HEK293 (cell line): ENCODE measurements at regions not wholly inside any gene's neighbourhood (a gene's known extent, or its start where the extent isn't known, plus 50 kb on each side); places are given as distances from the start of the nearest gene placed in this dataset.

Source experiments
- CTCF ChIA-PET: fragments of 350-600 bp; formaldehyde crosslinking; extraction: SDS; loops from one replicate; lab custom pipeline; 2021; ENCODE audit warnings: antibody characterized with exemption; lab: Yijun Ruan, JAX
- POLR2A ChIA-PET: fragments of 300-600 bp; formaldehyde crosslinking; extraction: SDS; loops from one replicate; lab custom pipeline; 2020; ENCODE audit warnings: antibody characterized with exemption, inconsistent platforms; lab: Yijun Ruan, JAX
- H3K27ac ChIP-seq: fragments of 200-500 bp; sonication (Bioruptor generic); 2 replicates; pipeline ENCODE4 v1.5.1; 2014; ENCODE audit warnings: low read depth, low read length, control low read depth, inconsistent platforms; ENCODE audit errors: extremely low read depth
- H3K36me3 ChIP-seq, 2 experiments: fragments of 200-500 bp in 1 of 2; sonication (Bioruptor generic) in 1 of 2; 1 replicate in 1 of 2; 2 replicates in 1 of 2; pipeline ENCODE4 v1.5.1; 2014 to 2017; ENCODE audit warnings: inconsistent platforms in 2 of 2, low read length in 2 of 2; ENCODE audit not compliant: control insufficient read depth in 2 of 2, insufficient read depth in 1 of 2
- H3K4me1 ChIP-seq: fragments of 200-500 bp; sonication (Bioruptor generic); 2 replicates; pipeline ENCODE4 v1.5.1; 2014; ENCODE audit warnings: mild to moderate bottlenecking, low read length, inconsistent platforms; ENCODE audit not compliant: control insufficient read depth, insufficient read depth
- H3K4me3 ChIP-seq: 2 replicates; pipeline ENCODE4 v1.5.1; 2011; ENCODE audit warnings: low read depth, mild to moderate bottlenecking, control low read depth, low read length, moderate library complexity
- H3K9me3 ChIP-seq: fragments of 200-500 bp; sonication (Bioruptor generic); 2 replicates; pipeline ENCODE4 v1.5.1; 2014; ENCODE audit warnings: low read depth, low read length, inconsistent platforms; ENCODE audit not compliant: control insufficient read depth, insufficient read depth
- GLI4 ChIP-seq: fragments of 450-650 bp; formaldehyde crosslinking; IDR thresholded peaks from 2 replicates; pipeline ENCODE4 v1.5.1; 2016; ENCODE audit warnings: missing biosample characterization, missing genetic modification characterization
- HOXA7 ChIP-seq: sonication (generic); formaldehyde crosslinking; IDR thresholded peaks from 2 replicates; pipeline ENCODE4 v1.8.1; 2022; ENCODE audit warnings: missing genetic modification reagents, borderline replicate concordance
- IKZF3 ChIP-seq: fragments of 450-650 bp; IDR thresholded peaks from 2 replicates; pipeline ENCODE4 v1.5.0; 2018; ENCODE audit warnings: missing biosample characterization, mild to moderate bottlenecking, missing genetic modification characterization, moderate library complexity
- KLF10 ChIP-seq: fragments of 450-650 bp; IDR thresholded peaks from 2 replicates; pipeline ENCODE4 v1.5.1; 2018; ENCODE audit warnings: missing biosample characterization, mild to moderate bottlenecking, missing genetic modification characterization
- OSR2 ChIP-seq: fragments of 450-650 bp; formaldehyde crosslinking; IDR thresholded peaks from 2 replicates; pipeline ENCODE4 v1.5.1; 2016; ENCODE audit warnings: missing biosample characterization, missing genetic modification characterization
- SCRT2 ChIP-seq: fragments of 450-650 bp; formaldehyde crosslinking; IDR thresholded peaks from 2 replicates; pipeline ENCODE4 v1.5.1; 2016; ENCODE audit warnings: missing biosample characterization, missing genetic modification characterization
- TRIM28 ChIP-seq: IDR thresholded peaks from 2 replicates; pipeline ENCODE4 v1.6.1; 2011; ENCODE audit warnings: low read length, control low read depth, borderline replicate concordance
- ZFP3 ChIP-seq: fragments of 450-650 bp; formaldehyde crosslinking; IDR thresholded peaks from 2 replicates; pipeline ENCODE4 v1.5.1; 2016; ENCODE audit warnings: low read depth, missing biosample characterization, missing genetic modification characterization
- ZNF10 ChIP-seq: fragments of 450-650 bp; formaldehyde crosslinking; IDR thresholded peaks from 2 replicates; pipeline ENCODE4 v1.5.1; 2017; ENCODE audit warnings: missing biosample characterization, missing genetic modification characterization
- ZNF155 ChIP-seq: fragments of 450-650 bp; formaldehyde crosslinking; IDR thresholded peaks from 2 replicates; pipeline ENCODE4 v1.5.1; 2016; ENCODE audit warnings: missing biosample characterization, missing genetic modification characterization
- ZNF211 ChIP-seq: fragments of 450-650 bp; formaldehyde crosslinking; IDR thresholded peaks from 2 replicates; pipeline ENCODE4 v1.5.1; 2016; ENCODE audit warnings: low read depth, missing biosample characterization, missing genetic modification characterization
- ZNF221 ChIP-seq: fragments of 450-650 bp; formaldehyde crosslinking; IDR thresholded peaks from 2 replicates; pipeline ENCODE4 v1.5.1; 2017; ENCODE audit warnings: missing biosample characterization, missing genetic modification characterization, borderline replicate concordance
- ZNF391 ChIP-seq: fragments of 450-650 bp; formaldehyde crosslinking; IDR thresholded peaks from 2 replicates; pipeline ENCODE4 v1.5.1; 2016; ENCODE audit warnings: low read depth, missing biosample characterization, missing genetic modification characterization, borderline replicate concordance
- ZNF394 ChIP-seq: fragments of 450-650 bp; formaldehyde crosslinking; IDR thresholded peaks from 2 replicates; pipeline ENCODE4 v1.5.1; 2016; ENCODE audit warnings: missing biosample characterization, missing genetic modification characterization, mild to moderate bottlenecking, moderate library complexity, borderline replicate concordance
- ZNF48 ChIP-seq: fragments of 450-650 bp; formaldehyde crosslinking; IDR thresholded peaks from 2 replicates; pipeline ENCODE4 v1.5.1; 2016; ENCODE audit warnings: missing biosample characterization, missing genetic modification characterization
- ZNF488 ChIP-seq: fragments of 450-650 bp; formaldehyde crosslinking; IDR thresholded peaks from 2 replicates; pipeline ENCODE4 v1.5.1; 2016; ENCODE audit warnings: missing biosample characterization, missing genetic modification characterization
- ZNF544 ChIP-seq: fragments of 450-650 bp; formaldehyde crosslinking; IDR thresholded peaks from 2 replicates; pipeline ENCODE4 v1.5.0; 2017; ENCODE audit warnings: missing biosample characterization, missing genetic modification characterization
- ZNF548 ChIP-seq: fragments of 450-650 bp; formaldehyde crosslinking; IDR thresholded peaks from 2 replicates; pipeline ENCODE4 v1.5.1; 2016; ENCODE audit warnings: missing biosample characterization, missing genetic modification characterization
- ZNF561 ChIP-seq: fragments of 450-650 bp; IDR thresholded peaks from 2 replicates; pipeline ENCODE4 v1.5.1; 2018; ENCODE audit warnings: missing biosample characterization, missing genetic modification characterization, borderline replicate concordance
- ZNF596 ChIP-seq: fragments of 450-650 bp; IDR thresholded peaks from 2 replicates; pipeline ENCODE4 v1.5.0; 2018; ENCODE audit warnings: missing biosample characterization, mild to moderate bottlenecking, missing genetic modification characterization, moderate library complexity
- ZNF600 ChIP-seq: fragments of 450-650 bp; formaldehyde crosslinking; IDR thresholded peaks from 2 replicates; pipeline ENCODE4 v1.5.1; 2016; ENCODE audit warnings: missing biosample characterization, missing genetic modification characterization
- ZNF629 ChIP-seq: fragments of 450-650 bp; formaldehyde crosslinking; IDR thresholded peaks from 2 replicates; pipeline ENCODE4 v1.5.1; 2017; ENCODE audit warnings: missing biosample characterization, missing genetic modification characterization
- ZNF660 ChIP-seq: fragments of 450-650 bp; IDR thresholded peaks from 2 replicates; pipeline ENCODE4 v1.5.1; 2018; ENCODE audit warnings: missing biosample characterization, mild to moderate bottlenecking, missing genetic modification characterization
- TF ChIP-seq, protein P1 (sequence below): fragments of 450-650 bp; formaldehyde crosslinking; IDR thresholded peaks from 2 replicates; pipeline ENCODE4 v1.5.1; 2017; ENCODE audit warnings: missing biosample characterization, missing genetic modification characterization
- TF ChIP-seq, protein P2 (sequence below): fragments of 450-650 bp; formaldehyde crosslinking; IDR thresholded peaks from 2 replicates; pipeline ENCODE4 v1.5.1; 2016; ENCODE audit warnings: missing biosample characterization, missing genetic modification characterization, borderline replicate concordance
- TF ChIP-seq, protein P3 (sequence below): fragments of 450-650 bp; formaldehyde crosslinking; IDR thresholded peaks from 2 replicates; pipeline ENCODE4 v1.5.1; 2016; ENCODE audit warnings: missing biosample characterization, missing genetic modification characterization, low read depth

DNA sequence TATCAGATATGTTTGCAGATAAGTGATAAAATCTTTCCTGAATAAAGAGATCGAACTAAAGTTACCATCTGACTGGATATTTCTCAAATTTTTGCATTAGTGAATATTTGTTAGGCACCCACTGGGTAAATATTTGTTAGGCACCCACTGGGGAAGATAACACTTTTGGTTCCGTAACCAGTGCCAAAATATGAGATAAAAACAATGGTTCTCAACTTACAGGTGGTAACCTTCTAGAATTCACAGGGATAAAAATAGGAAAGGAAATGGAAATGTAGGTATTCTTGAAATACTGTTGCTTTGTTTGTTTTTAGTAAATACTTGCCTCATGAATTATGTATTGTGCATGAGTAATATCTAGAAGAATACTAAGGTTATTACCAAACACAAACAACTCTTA lies 245.0 kb upstream of the KHDRBS2 start:
- Histone ChIP-seq H3K4me1 (no peaks in the 10 kb centered on the region), H3K4me3 (no peak overlapping the region), H3K36me3 (no peaks in the 10 kb centered on the region), H3K27ac (no peak overlapping the region), H3K9me3 (no peaks in the 10 kb centered on the region)
- CTCF ChIA-PET = no interaction called here
- POLR2A ChIA-PET = no interaction called here
- TF ChIP-seq ZNF548 (tag by site-specific recombination) (no peak), OSR2 (no peak), ZNF48 (no peak), SCRT2 (no peak), ZNF211 (tag by site-specific recombination) (no peak), ZNF10 (tag by site-specific recombination) (no peak), ZNF660 (no peak)
- TF ChIP-seq, protein P1, sequence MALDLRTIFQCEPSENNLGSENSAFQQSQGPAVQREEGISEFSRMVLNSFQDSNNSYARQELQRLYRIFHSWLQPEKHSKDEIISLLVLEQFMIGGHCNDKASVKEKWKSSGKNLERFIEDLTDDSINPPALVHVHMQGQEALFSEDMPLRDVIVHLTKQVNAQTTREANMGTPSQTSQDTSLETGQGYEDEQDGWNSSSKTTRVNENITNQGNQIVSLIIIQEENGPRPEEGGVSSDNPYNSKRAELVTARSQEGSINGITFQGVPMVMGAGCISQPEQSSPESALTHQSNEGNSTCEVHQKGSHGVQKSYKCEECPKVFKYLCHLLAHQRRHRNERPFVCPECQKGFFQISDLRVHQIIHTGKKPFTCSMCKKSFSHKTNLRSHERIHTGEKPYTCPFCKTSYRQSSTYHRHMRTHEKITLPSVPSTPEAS (tag by site-specific recombination) = no peak

DNA sequence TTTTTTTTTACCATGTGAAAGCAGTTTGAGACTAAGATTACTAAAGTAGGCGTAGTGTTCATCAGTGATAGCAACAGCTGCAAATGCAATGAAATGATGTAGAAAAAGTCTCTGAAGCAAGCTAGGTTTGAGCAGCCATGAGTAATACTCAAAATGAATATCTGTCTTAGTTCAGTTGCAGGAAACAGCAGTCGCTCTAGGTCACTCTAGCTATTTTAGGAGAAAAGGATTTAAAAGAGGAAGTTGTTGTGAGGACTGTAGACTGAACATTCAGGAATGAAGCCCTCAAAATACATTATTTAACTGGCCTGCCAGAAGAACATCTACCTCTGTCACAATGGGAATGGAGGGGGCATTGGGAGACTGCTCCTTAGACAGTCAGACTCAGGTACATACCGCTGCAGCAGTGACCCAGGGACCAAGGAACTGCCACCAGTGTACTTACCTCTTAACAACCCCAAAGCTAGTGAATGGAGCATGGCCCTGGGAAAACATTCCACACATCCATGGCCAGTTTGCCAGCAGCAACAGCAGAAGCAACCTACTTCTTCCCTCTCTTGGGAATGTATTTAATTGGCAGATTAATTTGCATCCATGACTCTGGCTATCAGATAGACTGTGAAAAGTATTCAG lies 243.0 kb upstream of the KHDRBS2 start:
- Histone ChIP-seq H3K27ac (no peak overlapping the region), H3K4me3 (no peak overlapping the region), H3K36me3 (no peaks in the 10 kb centered on the region), H3K4me1 (no peaks in the 10 kb centered on the region), H3K9me3 (no peaks in the 10 kb centered on the region)
- ChIA-PET POLR2A (no interaction called here), CTCF (interaction anchor here (0.6 kb wide), 1 partner anchor 218 kb away, joined by 4 read pairs; no protein-coding TSS in a partner anchor)
- TF ChIP-seq ZNF544 = no peak
- no peak for TF ChIP-seq HOXA7 (CRISPR knock-in tag)

DNA sequence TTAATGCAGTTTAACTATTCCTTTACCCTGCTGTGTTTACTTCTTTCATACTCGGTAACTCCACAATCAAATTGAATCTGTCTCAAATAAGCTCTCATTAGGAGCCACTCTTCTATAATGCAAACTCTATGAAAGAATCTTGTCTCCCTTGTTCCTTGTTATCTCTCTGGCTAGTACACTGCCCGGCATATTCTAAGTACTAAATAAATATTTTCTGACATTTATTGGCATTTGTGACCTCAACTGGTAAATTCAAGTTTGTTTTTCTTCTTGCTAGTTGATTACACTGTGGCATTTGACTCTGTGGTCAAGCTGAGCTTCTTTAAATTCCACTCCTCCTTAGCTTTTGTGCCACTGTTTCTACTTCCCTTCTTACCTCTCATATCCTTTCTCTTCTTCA lies 237.6 kb upstream of the KHDRBS2 start:
- no peaks in the 10 kb centered on the region for H3K9me3 ChIP-seq
- no peaks in the 10 kb centered on the region for H3K4me1 ChIP-seq
- ChIA-PET CTCF (no interaction called here), POLR2A (no interaction called here)
- H3K4me3 ChIP-seq = no peak overlapping the region
- no peak overlapping the region for H3K27ac ChIP-seq
- H3K36me3 ChIP-seq = no peaks in the 10 kb centered on the region
- TF ChIP-seq ZNF221 (tag by site-specific recombination) (no peak), IKZF3 (tag by site-specific recombination) (no peak), ZFP3 (no peak), ZNF596 (tag by site-specific recombination) (no peak), GLI4 (tag by site-specific recombination) (no peak), KLF10 (tag by site-specific recombination) (no peak), ZNF561 (tag by site-specific recombination) (no peak), ZNF155 (tag by site-specific recombination) (no peak), ZNF488 (tag by site-specific recombination) (no peak), ZNF544 (no peak), TRIM28 (no peak), ZNF600 (tag by site-specific recombination) (no peak), ZNF394 (no peak), ZNF629 (tag by site-specific recombination) (no peak), ZNF391 (tag by site-specific recombination) (no peak)
- TF ChIP-seq, protein P2, sequence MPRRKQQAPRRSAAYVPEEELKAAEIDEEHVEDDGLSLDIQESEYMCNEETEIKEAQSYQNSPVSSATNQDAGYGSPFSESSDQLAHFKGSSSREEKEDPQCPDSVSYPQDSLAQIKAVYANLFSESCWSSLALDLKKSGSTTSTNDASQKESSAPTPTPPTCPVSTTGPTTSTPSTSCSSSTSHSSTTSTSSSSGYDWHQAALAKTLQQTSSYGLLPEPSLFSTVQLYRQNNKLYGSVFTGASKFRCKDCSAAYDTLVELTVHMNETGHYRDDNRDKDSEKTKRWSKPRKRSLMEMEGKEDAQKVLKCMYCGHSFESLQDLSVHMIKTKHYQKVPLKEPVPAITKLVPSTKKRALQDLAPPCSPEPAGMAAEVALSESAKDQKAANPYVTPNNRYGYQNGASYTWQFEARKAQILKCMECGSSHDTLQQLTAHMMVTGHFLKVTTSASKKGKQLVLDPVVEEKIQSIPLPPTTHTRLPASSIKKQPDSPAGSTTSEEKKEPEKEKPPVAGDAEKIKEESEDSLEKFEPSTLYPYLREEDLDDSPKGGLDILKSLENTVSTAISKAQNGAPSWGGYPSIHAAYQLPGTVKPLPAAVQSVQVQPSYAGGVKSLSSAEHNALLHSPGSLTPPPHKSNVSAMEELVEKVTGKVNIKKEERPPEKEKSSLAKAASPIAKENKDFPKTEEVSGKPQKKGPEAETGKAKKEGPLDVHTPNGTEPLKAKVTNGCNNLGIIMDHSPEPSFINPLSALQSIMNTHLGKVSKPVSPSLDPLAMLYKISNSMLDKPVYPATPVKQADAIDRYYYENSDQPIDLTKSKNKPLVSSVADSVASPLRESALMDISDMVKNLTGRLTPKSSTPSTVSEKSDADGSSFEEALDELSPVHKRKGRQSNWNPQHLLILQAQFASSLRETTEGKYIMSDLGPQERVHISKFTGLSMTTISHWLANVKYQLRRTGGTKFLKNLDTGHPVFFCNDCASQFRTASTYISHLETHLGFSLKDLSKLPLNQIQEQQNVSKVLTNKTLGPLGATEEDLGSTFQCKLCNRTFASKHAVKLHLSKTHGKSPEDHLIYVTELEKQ (tag by site-specific recombination) = no peak
- TF ChIP-seq, protein P3, sequence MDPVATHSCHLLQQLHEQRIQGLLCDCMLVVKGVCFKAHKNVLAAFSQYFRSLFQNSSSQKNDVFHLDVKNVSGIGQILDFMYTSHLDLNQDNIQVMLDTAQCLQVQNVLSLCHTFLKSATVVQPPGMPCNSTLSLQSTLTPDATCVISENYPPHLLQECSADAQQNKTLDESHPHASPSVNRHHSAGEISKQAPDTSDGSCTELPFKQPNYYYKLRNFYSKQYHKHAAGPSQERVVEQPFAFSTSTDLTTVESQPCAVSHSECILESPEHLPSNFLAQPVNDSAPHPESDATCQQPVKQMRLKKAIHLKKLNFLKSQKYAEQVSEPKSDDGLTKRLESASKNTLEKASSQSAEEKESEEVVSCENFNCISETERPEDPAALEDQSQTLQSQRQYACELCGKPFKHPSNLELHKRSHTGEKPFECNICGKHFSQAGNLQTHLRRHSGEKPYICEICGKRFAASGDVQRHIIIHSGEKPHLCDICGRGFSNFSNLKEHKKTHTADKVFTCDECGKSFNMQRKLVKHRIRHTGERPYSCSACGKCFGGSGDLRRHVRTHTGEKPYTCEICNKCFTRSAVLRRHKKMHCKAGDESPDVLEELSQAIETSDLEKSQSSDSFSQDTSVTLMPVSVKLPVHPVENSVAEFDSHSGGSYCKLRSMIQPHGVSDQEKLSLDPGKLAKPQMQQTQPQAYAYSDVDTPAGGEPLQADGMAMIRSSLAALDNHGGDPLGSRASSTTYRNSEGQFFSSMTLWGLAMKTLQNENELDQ (tag by site-specific recombination) = no peak
